GM23248 (cell line): ENCODE measurements at regions not wholly inside any gene's neighbourhood (a gene's known extent, or its start where the extent isn't known, plus 50 kb on each side); places are given as distances from the start of the nearest gene placed in this dataset.

Source experiments
- DNase-seq: peaks from one replicate; pipeline ENCODE4 v3.0.0-alpha.2; 2015
- H2AFZ ChIP-seq: fragments of 200-600 bp; sonication (generic); 2 replicates; pipeline ENCODE4 v1.6.1; 2016; ENCODE audit warnings: antibody characterized with exemption
- H3F3A ChIP-seq: fragments of 200-600 bp; sonication (generic); 2 replicates; pipeline ENCODE4 v1.6.1; 2016; ENCODE audit warnings: mild to moderate bottlenecking, antibody characterized with exemption, mixed run types; ENCODE audit not compliant: insufficient read depth
- H3K27ac ChIP-seq: fragments of 200-600 bp; sonication (generic); 2 replicates; pipeline ENCODE4 v1.5.1; 2016; ENCODE audit warnings: mild to moderate bottlenecking
- H3K27me3 ChIP-seq: fragments of 200-600 bp; sonication (generic); replicated peaks from 2 replicates; pipeline ENCODE4 v1.6.1; 2016; ENCODE audit warnings: mild to moderate bottlenecking; ENCODE audit not compliant: insufficient read depth
- H3K36me3 ChIP-seq: fragments of 200-600 bp; sonication (generic); 2 replicates; pipeline ENCODE4 v1.6.1; 2016; ENCODE audit warnings: low read depth, mild to moderate bottlenecking
- H3K4me1 ChIP-seq: fragments of 200-600 bp; sonication (generic); 2 replicates; pipeline ENCODE4 v1.6.1; 2016; ENCODE audit warnings: mild to moderate bottlenecking; ENCODE audit not compliant: insufficient read depth
- H3K4me2 ChIP-seq: fragments of 200-600 bp; sonication (generic); one replicate; pipeline ENCODE4 v1.6.1; 2016; ENCODE audit warnings: mild to moderate bottlenecking; ENCODE audit not compliant: unreplicated experiment
- H3K4me3 ChIP-seq: fragments of 200-600 bp; sonication (generic); 2 replicates; pipeline ENCODE4 v1.5.1; 2016; ENCODE audit warnings: mild to moderate bottlenecking
- H3K79me2 ChIP-seq: fragments of 200-600 bp; sonication (generic); 2 replicates; pipeline ENCODE4 v1.6.1; 2016; ENCODE audit warnings: mild to moderate bottlenecking; ENCODE audit not compliant: insufficient read depth
- H3K9ac ChIP-seq: fragments of 200-600 bp; sonication (generic); 2 replicates; pipeline ENCODE4 v1.6.1; 2016; ENCODE audit warnings: mild to moderate bottlenecking
- H3K9me2 ChIP-seq: fragments of 200-600 bp; sonication (generic); 2 replicates; pipeline ENCODE4 v1.6.1; 2016; ENCODE audit warnings: mixed run types, mild to moderate bottlenecking, moderate library complexity; ENCODE audit not compliant: insufficient read depth
- H3K9me3 ChIP-seq: fragments of 200-600 bp; sonication (generic); one replicate; pipeline ENCODE4 v1.6.1; 2017; ENCODE audit warnings: low read depth
- H4K20me1 ChIP-seq: fragments of 200-600 bp; sonication (generic); 2 replicates; pipeline ENCODE4 v1.6.0; 2016; ENCODE audit not compliant: insufficient read depth
- EZH2 ChIP-seq: fragments of 200-600 bp; sonication (generic); IDR thresholded peaks from 2 replicates; pipeline ENCODE4 v1.6.1; 2018; ENCODE audit warnings: antibody characterized with exemption, mild to moderate bottlenecking; ENCODE audit not compliant: insufficient read depth, poor library complexity, severe bottlenecking
- EZH2phosphoT487 ChIP-seq: fragments of 200-600 bp; sonication (generic); IDR thresholded peaks from 2 replicates; pipeline ENCODE4 v1.6.1; 2018; ENCODE audit warnings: antibody characterized with exemption, moderate library complexity, mild to moderate bottlenecking, low read depth; ENCODE audit not compliant: insufficient read depth
- WGBS, 2 experiments: methylation state at CpG; one replicate each; pipeline ENCODE4 v1.1.6; 2015 to 2017; ENCODE audit warnings: low lambda C conversion rate in 2 of 2, low coverage in 1 of 2; ENCODE audit errors: missing lambda C conversion rate in 2 of 2; 5-methylcytosine and 5-hydroxymethylcytosine counted together
- in situ Hi-C: fragments of 300-500 bp; cut with MboI; formaldehyde crosslinking; loops from 2 replicates; pipeline ENCODE4 v1.15.0; 2020

DNA sequence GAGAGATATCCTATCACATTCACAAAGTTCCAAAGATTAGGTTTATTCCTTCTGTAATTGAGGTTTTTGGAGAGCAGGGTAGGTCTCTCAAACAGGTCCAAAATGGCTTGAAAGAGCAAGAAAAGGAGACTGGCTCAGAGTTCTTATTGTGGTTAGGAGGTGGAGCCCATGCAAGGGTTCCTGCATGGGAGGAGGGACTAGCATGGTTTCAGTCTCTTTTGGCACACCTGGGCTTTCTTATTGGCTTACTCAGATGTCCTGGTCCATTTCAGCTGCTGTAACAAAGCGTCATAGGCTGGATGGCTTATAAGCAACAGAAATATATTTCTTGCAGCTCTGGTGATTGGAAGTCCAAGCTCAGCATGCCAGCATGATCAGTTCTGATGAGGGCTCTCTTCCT is 493.1 kb downstream of the REEP3 start:
- H3K4me3 ChIP-seq = no peak overlapping the region
- H3K9ac ChIP-seq = no peak overlapping the region
- no peaks in the 10 kb centered on the region for H3K9me3 ChIP-seq
- H3K36me3 ChIP-seq = no peaks in the 10 kb centered on the region
- no peaks in the 10 kb centered on the region for H4K20me1 ChIP-seq
- no peaks in the 10 kb centered on the region for H3K9me2 ChIP-seq
- H3K79me2 ChIP-seq = no peaks in the 10 kb centered on the region
- no peak overlapping the region for H2AFZ ChIP-seq
- in situ Hi-C loops = no loop called here
- no peaks in the 10 kb centered on the region for H3F3A ChIP-seq
- H3K4me1 ChIP-seq = no peaks in the 10 kb centered on the region
- TF ChIP-seq EZH2phosphoT487 (no peak), EZH2 (no peak)
- WGBS, 2 experiments = 5 to 11% methylated on average over 1 of the region's 1 CpG
- H3K27me3 ChIP-seq = no peaks in the 10 kb centered on the region
- no peak overlapping the region for H3K4me2 ChIP-seq
- DNase-seq = no peak
- no peak overlapping the region for H3K27ac ChIP-seq

DNA sequence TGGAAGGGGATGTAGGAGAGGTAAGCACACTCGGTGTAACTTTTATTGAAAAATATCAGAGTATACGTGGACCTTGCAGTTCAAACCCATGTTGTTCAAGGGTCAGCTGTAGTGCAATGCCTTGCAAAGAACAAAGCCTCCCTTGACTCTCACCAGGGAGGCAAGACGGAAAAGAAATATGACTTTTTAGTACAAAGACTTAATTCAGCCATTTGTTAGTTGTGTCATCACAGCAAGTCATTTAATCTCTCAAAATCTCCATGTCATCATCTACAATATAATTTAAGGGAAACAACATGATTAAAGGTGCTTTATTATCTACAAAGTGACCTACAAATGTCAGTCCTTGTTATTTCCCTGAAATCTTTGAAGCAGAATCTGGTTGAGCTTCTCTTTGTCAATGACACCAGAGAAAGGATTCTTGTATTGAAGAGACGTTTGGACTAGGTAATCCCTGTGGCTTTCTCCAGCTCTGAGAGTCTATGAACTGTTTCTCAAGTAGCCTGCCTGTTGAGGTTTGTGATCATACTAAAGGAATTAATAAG is 502.8 kb downstream of the REEP3 start:
- H3K4me2 ChIP-seq = no peak overlapping the region
- no peaks in the 10 kb centered on the region for H3K9me3 ChIP-seq
- H3K9ac ChIP-seq = no peak overlapping the region
- no peaks in the 10 kb centered on the region for H3K79me2 ChIP-seq
- H3K27ac ChIP-seq = no peak overlapping the region
- H4K20me1 ChIP-seq = no peaks in the 10 kb centered on the region
- TF ChIP-seq EZH2 (no peak), EZH2phosphoT487 (no peak)
- no peaks in the 10 kb centered on the region for H3K27me3 ChIP-seq
- H3K9me2 ChIP-seq = no peaks in the 10 kb centered on the region
- H3K4me1 ChIP-seq = no peaks in the 10 kb centered on the region
- H3K36me3 ChIP-seq = no peaks in the 10 kb centered on the region
- no peak overlapping the region for H2AFZ ChIP-seq
- in situ Hi-C loops = no loop called here
- 11 to 16% methylated on average over 4 of the region's 4 CpGs for WGBS, 2 experiments
- H3F3A ChIP-seq = no peaks in the 10 kb centered on the region
- H3K4me3 ChIP-seq = no peak overlapping the region
- no peak for DNase-seq

DNA sequence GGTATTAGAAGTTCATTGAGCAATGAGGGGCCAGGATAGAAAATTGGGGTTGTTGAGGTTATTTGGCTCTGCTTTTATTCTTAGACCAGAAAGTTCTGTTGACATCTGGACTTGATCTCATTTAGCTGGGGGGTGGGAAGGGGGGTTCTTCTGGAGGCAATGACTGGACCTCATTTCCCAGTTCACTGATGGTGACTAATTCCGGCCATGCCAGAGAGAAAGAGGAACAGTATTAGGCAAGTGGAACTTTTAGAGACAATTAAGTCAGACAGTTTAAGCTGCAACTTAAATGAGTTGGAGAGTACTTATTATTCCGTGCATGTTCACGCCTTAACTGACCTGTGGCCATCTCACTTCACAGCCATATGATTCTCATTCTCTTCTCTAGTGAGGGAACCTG is 512.5 kb downstream of the REEP3 start:
- Histone ChIP-seq H2AFZ (no peak overlapping the region), H3K9ac (no peak overlapping the region), H3K36me3 (no peaks in the 10 kb centered on the region), H3K79me2 (no peaks in the 10 kb centered on the region), H3K9me3 (no peaks in the 10 kb centered on the region), H3K27me3 (peaks cover 10% of the 10 kb centered on the region; the same call in 1 of the 2 replicates), H3K9me2 (no peaks in the 10 kb centered on the region), H3K4me3 (no peak overlapping the region), H3K4me2 (no peak overlapping the region), H4K20me1 (no peaks in the 10 kb centered on the region), H3K4me1 (no peaks in the 10 kb centered on the region), H3F3A (no peaks in the 10 kb centered on the region), H3K27ac (no peak overlapping the region)
- no peak for DNase-seq
- in situ Hi-C loops = no loop called here
- 45 to 48% methylated on average over 3 of the region's 3 CpGs for WGBS, 2 experiments
- TF ChIP-seq EZH2phosphoT487 (no peak), EZH2 (no peak)

GRCh38 chr10:64036321-64036930 is 515.2 kb downstream of the REEP3 start:
- no peaks in the 10 kb centered on the region for H3K9me3 ChIP-seq
- H3K4me2 ChIP-seq = no peak overlapping the region
- H3K27me3 ChIP-seq = peaks cover 10% of the 10 kb centered on the region; the same call in 1 of the 2 replicates
- H3K4me1 ChIP-seq = no peaks in the 10 kb centered on the region
- H2AFZ ChIP-seq = no peak overlapping the region
- no peaks in the 10 kb centered on the region for H4K20me1 ChIP-seq
- no peaks in the 10 kb centered on the region for H3F3A ChIP-seq
- TF ChIP-seq EZH2phosphoT487 (no peak), EZH2 (no peak)
- 3 to 5% methylated on average over 10 of the region's 10 CpGs for WGBS, 2 experiments
- peak; percentile 5 for DNase-seq
- H3K4me3 ChIP-seq = no peak overlapping the region
- H3K27ac ChIP-seq = no peak overlapping the region
- no peaks in the 10 kb centered on the region for H3K79me2 ChIP-seq
- H3K9me2 ChIP-seq = no peaks in the 10 kb centered on the region
- in situ Hi-C loops = no loop called here
- no peaks in the 10 kb centered on the region for H3K36me3 ChIP-seq
- H3K9ac ChIP-seq = no peak overlapping the region
